Heart right ventricle (tissue), 16 donors: ENCODE measurements at regions not wholly inside any gene's neighbourhood (a gene's known extent, or its start where the extent isn't known, plus 50 kb on each side); places are given as distances from the start of the nearest gene placed in this dataset.

Experiments
- ATAC-seq, 8 donors: fragments of 200-7000 bp; cut with Tn5 transposase; one replicate each; pipeline ENCODE4 v1.9.1; 2020; ENCODE audit warnings: mild to moderate bottlenecking in 8 of 8, moderate library complexity in 8 of 8, moderate number of reproducible peaks in 1 of 8
- DNase-seq, 2 donors: peaks; one replicate each; pipeline ENCODE4 v3.0.0-alpha.2; 2020
- H3K27ac ChIP-seq, 10 donors: fragments of 200-600 bp; sonication (generic) in 2 of 10; one replicate each; pipeline versions ENCODE4 v1.5.0 to v1.8.0; 2020 to 2022; ENCODE audit warnings: mild to moderate bottlenecking in 3 of 10
- H3K27me3 ChIP-seq, 7 donors: fragments of 200-600 bp; one replicate each; pipeline ENCODE4 v1.8.0; 2021 to 2022; ENCODE audit warnings: mild to moderate bottlenecking in 2 of 7
- H3K36me3 ChIP-seq, 9 donors: fragments of 200-600 bp; sonication (generic) in 1 of 9; one replicate each; pipeline versions ENCODE4 v1.5.0 to v1.8.0; 2020 to 2022; ENCODE audit warnings: mild to moderate bottlenecking in 2 of 9
- H3K4me1 ChIP-seq, 9 donors: fragments of 200-600 bp; sonication (generic) in 1 of 9; one replicate each; pipeline versions ENCODE4 v1.5.0 to v1.8.0; 2020 to 2022; ENCODE audit warnings: mild to moderate bottlenecking in 4 of 9
- H3K4me3 ChIP-seq, 10 donors: fragments of 200-600 bp; sonication (generic) in 2 of 10; one replicate each; pipeline versions ENCODE4 v1.5.0 to v1.8.0; 2020 to 2022; ENCODE audit warnings: mild to moderate bottlenecking in 7 of 10, moderate library complexity in 2 of 10
- H3K9me3 ChIP-seq, 11 donors: fragments of 200-600 bp in 10 of 11; sonication (generic) in 2 of 11; one replicate each; pipeline versions ENCODE4 v1.5.0 to v1.8.0; 2013 to 2022; ENCODE audit warnings: mild to moderate bottlenecking in 2 of 11, control low read depth in 1 of 11, moderate library complexity in 1 of 11
- WGBS, 2 donors: extraction: QIAGEN DNeasy Blood & Tissue Kit; methylation state at CpG; one replicate each; pipeline ENCODE4 v1.1.7; 2013; ENCODE audit warnings: inconsistent platforms in 1 of 2; 5-methylcytosine and 5-hydroxymethylcytosine counted together
- intact Hi-C, 10 donors: fragments of 100-400 bp; cut with DNase I; formaldehyde crosslinking; loops; one replicate each; pipeline versions ENCODE4 v1.11.1 to v1.14.2; 2022
- microRNA-seq, 2 donors: library from miRNA; unstranded; fragments of <30 nt; microRNA quantifications; one replicate each; pipeline ENCODE4 v1.2.0, GENCODE V29; 2021
- TF ChIP-seq, protein P1 (sequence below), 9 donors: fragments of 200-600 bp; sonication (generic) in 2 of 9; IDR thresholded peaks; one replicate each; pipeline versions ENCODE4 v1.5.0 to v1.8.0; 2021 to 2022; ENCODE audit warnings: antibody characterized with exemption in 9 of 9, mild to moderate bottlenecking in 5 of 9, moderate library complexity in 1 of 9
- donor health status: Arrhythmogenic right ventricular cardiomyopathy.
- donor health status: ischemic (EF 13 %, LVEDD 7.1; RV severe dilation, severe dysfunction).
- donor health status: healthy with polysubstance abuse.
- donor health status: DM: no; HTN: yes; CAD: no.
- donor health status: DM: no; HTN: no; CAD: no.
- donor health status: ischemic (EF 25% LVEDD 6.9; RV normal size, moderate dysfunction).
- donor health status: ischemic (EF 25% LVEDD 5.7; RV mildly dilated, moderate dysfunction).
- donor health status: healthy.
- donor health status: DM: yes; HTN: yes; CAD: no.
- donor health status: Ischemic cardiomyopathy.
- donor health status: ischemic (EF 35%, LVEDD 5.7; RV mildly dilated, moderate dysfunction).
- donor health status: nonischemic (EF 11% LVEDD 7.7; RV severe dilation, severe dysfunction).
- donor health status: DM: yes; HTN: yes; CAD: no.
- donor health status: PGD.
- donor health status: ischemic (EF 29% LVEDD 5.4; RV normal size, mild dysfunction).
- donor health status: nonischemic (EF 23%, LVEDD 6.1; RV moderate dilation, normal function).

DNA sequence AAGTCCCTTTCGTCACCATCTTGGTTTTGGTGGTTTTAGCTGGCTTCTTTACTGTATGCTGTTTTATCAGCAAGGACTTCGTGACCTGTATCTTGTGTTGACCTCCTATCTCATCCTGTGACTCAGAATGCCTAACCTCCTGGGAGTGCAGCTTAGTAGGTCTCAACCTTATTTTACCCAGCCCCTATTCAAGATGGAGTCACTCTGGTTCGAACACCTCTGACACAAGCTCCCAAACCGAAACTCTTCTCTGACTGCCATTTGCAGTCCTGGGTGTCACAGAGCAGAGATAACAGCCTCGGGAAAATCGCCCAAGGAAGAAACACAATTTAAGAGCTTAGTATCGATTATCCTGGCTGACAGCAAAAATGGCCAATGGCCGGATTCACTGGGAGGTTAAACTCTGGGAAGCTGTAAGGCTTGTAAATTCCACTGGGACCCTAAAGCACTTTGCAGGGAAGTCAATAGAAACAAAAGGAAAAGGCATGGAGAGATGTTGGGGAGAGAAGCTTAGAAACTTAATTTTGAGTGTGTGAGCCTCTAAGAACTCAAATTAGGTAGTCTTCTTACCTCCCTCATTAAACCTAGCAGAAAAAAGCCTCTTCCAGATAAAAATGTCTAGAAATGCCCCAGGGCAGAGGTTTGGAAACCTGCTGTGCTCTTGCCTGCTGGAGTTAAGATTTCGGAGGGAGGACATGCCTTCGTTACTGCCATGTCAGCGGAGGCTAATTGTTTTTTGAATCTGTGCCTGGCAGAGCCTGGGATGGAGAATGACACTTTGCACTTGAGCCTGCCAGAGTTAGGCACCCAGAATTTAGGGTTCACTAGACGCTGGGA lies 56.5 kb upstream of the RPH3A start:
- TF ChIP-seq, protein P1, sequence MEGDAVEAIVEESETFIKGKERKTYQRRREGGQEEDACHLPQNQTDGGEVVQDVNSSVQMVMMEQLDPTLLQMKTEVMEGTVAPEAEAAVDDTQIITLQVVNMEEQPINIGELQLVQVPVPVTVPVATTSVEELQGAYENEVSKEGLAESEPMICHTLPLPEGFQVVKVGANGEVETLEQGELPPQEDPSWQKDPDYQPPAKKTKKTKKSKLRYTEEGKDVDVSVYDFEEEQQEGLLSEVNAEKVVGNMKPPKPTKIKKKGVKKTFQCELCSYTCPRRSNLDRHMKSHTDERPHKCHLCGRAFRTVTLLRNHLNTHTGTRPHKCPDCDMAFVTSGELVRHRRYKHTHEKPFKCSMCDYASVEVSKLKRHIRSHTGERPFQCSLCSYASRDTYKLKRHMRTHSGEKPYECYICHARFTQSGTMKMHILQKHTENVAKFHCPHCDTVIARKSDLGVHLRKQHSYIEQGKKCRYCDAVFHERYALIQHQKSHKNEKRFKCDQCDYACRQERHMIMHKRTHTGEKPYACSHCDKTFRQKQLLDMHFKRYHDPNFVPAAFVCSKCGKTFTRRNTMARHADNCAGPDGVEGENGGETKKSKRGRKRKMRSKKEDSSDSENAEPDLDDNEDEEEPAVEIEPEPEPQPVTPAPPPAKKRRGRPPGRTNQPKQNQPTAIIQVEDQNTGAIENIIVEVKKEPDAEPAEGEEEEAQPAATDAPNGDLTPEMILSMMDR (IDR thresholded peaks at IDR 0.05) = no peak
- WGBS, 2 donors = 52 to 54% methylated on average over 12 of the region's 12 CpGs
- intact Hi-C loops = no loop called here
- Histone ChIP-seq H3K4me1 (no peaks in the 10 kb centered on the region), H3K27me3 (peaks cover 0 to 60% (median 26%) of the 10 kb centered on the region in 7 donors), H3K27ac (no peak overlapping the region), H3K36me3 (no peaks in the 10 kb centered on the region), H3K9me3 (peaks cover 0 to 2% (median 0%) of the 10 kb centered on the region in 11 donors), H3K4me3 (no peak overlapping the region)
- no peak for ATAC-seq
- DNase-seq = no peak

DNA sequence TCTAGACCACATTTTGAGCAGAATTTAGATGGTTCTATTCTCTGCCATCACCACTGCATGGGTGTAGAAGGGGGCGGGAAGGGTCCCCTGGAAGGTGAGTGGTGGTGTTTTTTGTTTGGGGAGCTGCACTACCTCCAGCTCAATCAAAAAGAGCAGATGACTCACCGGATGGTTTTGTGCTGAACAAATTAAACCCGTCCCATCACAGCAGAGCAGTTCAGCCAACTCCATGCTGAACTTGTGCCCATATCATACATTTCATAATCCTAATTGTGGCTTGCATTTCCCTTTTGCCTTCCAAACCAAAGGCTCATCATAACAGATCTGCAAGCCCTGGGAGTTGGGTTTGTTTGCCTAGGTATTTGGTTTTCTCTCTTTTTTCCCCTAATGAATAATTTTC lies 53.0 kb upstream of the RPH3A start:
- intact Hi-C loops = no loop called here
- Histone ChIP-seq H3K27ac (no peak overlapping the region), H3K27me3 (peaks cover 0 to 74% (median 31%) of the 10 kb centered on the region in 7 donors), H3K4me3 (no peak overlapping the region), H3K36me3 (no peaks in the 10 kb centered on the region), H3K9me3 (peaks cover 0 to 2% (median 0%) of the 10 kb centered on the region in 11 donors), H3K4me1 (no peaks in the 10 kb centered on the region)
- no peak for ATAC-seq
- TF ChIP-seq, protein P1 (IDR thresholded peaks at IDR 0.05) = no peak
- DNase-seq = no peak
- WGBS, 2 donors = 44 to 49% methylated on average over 3 of the region's 3 CpGs

DNA sequence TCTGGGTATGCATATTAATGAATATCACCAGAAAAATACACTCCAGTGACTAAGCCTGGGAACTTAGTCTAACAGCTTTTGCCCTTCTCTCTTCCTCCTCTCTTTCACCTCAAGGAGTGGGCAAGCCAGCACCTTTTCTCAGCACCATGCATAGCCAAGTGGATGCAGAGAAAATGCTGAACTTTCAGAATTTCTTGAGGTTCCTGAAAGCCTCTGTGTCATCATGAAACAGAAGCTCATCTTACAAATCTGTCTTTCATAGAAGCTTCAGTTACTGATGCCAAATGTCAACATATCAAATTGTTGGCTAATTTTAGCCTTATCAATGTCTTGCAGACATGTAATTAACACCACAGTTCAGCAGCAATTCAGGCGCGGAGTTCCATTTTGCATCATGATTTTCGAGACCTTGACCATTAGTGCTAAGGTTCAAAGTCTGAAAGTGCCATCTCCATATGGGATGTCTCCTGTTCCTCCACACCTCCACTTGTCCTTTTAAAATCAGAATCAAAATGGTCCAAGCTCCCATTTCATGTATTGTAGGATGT lies 51.1 kb upstream of the RPH3A start:
- peaks cover 0 to 68% (median 23%) of the 10 kb centered on the region in 7 donors for H3K27me3 ChIP-seq
- TF ChIP-seq, protein P1 (IDR thresholded peaks at IDR 0.05) = no peak
- no peak for ATAC-seq
- intact Hi-C loops = no loop called here
- H3K36me3 ChIP-seq = no peaks in the 10 kb centered on the region
- no peak overlapping the region for H3K4me3 ChIP-seq
- DNase-seq = no peak
- H3K27ac ChIP-seq = no peak overlapping the region
- no peaks in the 10 kb centered on the region for H3K4me1 ChIP-seq
- WGBS, 2 donors = 52 to 55% methylated on average over 3 of the region's 3 CpGs
- no peaks in the 10 kb centered on the region for H3K9me3 ChIP-seq

DNA sequence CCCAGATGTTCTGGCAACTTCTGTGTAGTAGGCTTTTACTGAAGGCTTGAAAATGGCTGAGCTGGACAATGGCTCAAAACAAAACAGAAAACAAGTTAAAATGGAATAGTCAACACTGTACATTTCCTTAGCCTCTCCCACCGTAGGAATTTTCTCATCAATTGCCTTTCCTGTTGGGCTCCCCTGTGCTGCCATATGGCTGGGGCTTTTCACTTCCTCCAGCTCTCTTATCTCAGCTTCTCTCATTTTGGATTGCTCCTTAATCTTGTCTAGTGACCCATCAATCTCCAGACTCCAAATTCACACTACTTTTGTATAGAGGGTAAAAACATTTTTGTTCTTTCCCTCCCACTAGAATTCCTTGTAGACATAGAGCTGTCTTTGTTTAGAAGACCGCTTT lies 50.4 kb upstream of the RPH3A start:
- peaks cover 0 to 68% (median 26%) of the 10 kb centered on the region in 7 donors for H3K27me3 ChIP-seq
- WGBS, 2 donors = 30 to 42% methylated on average over 2 of the region's 2 CpGs
- TF ChIP-seq, protein P1 (IDR thresholded peaks at IDR 0.05) = no peak
- H3K4me1 ChIP-seq = no peaks in the 10 kb centered on the region
- H3K4me3 ChIP-seq = no peak overlapping the region
- ATAC-seq (no peak), DNase-seq (no peak)
- no peaks in the 10 kb centered on the region for H3K9me3 ChIP-seq
- no peak overlapping the region for H3K27ac ChIP-seq
- intact Hi-C loops = no loop called here
- no peaks in the 10 kb centered on the region for H3K36me3 ChIP-seq

Small RNA genes lying in the stretch of these regions (microRNA-seq; reads per million reads assigned to microRNA genes)
- 0 reads per million in 2 donors for gene MIR1302-1
